ENCODE measurements at regions not wholly inside any gene's neighbourhood (a gene's known extent, or its start where the extent isn't known, plus 50 kb on each side); places are given as distances from the start of the nearest gene placed in this dataset.
"Not testable (repeated sequence)": the region's sequence is repeated elsewhere in the genome, so short reads cannot be mapped to it uniquely, and the experiment has no call there.

DNA sequence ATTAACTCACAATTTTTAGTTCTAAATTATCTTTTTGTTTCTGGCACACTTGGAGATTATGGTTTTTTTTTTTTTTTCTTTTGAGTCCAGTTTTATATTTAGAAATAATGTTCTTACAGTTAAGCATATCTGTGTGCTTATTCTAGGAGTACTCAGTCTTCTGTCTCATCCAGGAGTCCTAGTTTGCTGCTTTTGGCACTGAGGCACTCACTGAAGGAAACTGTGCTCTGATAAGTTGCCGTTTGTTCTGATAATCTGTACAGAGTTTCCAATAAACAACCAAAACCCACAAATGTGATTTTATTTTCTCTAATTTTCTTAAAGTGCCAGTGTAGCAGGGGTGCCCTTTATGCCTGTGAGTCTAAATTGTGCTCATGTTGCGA is 251.0 kb downstream of the LRRC70 start:
- intact Hi-C loops (cut with DNase I; ENCODE audit: low total_unique reads), result no loop called here
- H3K4me3 ChIP-seq (ENCODE audit: low read depth, poor library complexity, severe bottlenecking), result no peak overlapping the region
- TF ChIP-seq, protein P1, sequence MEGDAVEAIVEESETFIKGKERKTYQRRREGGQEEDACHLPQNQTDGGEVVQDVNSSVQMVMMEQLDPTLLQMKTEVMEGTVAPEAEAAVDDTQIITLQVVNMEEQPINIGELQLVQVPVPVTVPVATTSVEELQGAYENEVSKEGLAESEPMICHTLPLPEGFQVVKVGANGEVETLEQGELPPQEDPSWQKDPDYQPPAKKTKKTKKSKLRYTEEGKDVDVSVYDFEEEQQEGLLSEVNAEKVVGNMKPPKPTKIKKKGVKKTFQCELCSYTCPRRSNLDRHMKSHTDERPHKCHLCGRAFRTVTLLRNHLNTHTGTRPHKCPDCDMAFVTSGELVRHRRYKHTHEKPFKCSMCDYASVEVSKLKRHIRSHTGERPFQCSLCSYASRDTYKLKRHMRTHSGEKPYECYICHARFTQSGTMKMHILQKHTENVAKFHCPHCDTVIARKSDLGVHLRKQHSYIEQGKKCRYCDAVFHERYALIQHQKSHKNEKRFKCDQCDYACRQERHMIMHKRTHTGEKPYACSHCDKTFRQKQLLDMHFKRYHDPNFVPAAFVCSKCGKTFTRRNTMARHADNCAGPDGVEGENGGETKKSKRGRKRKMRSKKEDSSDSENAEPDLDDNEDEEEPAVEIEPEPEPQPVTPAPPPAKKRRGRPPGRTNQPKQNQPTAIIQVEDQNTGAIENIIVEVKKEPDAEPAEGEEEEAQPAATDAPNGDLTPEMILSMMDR (IDR thresholded peaks at IDR 0.05), result no peak
- no peak for TF ChIP-seq POLR2A (IDR thresholded peaks at IDR 0.05)

DNA sequence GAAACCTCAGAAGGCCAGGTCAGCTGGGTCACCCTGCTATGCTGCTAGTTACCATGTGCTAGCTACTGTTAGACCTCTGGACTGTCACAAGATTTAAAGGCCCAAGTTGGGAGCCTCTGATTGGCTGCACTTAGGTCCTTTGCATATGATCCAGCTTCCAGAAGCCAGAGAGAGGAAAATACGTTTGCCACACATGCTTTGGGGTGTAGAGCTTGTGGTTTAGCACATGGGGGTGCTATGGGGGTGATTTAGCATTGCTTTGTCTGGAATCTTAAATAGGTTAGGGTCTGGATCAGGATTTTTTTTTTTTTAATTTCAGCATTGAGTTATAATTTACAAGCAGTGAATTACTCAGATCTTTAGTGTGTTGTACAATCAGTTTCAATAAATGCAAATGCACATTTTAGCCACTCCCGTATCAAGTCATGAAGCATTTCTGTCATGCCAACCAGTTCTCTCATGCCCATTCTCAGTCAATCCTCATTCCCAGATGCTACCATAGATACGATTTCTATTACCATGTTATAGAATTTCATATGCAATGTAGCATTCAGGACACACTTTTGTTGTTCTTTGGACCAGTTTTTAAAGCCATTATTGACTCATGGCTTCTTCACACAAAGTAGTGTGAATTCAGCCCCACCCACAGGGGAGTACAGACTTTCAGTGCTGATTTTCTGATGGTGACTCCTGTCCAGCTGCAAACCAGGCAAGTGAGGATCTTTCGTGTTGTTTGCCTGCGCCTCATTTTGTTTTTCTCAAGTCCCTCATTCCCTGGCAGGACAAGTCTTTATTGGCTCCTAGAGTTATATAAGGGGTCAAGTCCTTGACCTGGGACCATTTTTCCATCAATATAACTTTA is 250.4 kb downstream of the LRRC70 start:
- no peak overlapping the region for H3K4me3 ChIP-seq (ENCODE audit: low read depth, poor library complexity, severe bottlenecking)
- DNase-seq (ENCODE audit: low spot score in 2 of 2), result no peak
- no peak for TF ChIP-seq POLR2A (IDR thresholded peaks at IDR 0.05)
- intact Hi-C loops (cut with DNase I; ENCODE audit: low total_unique reads), result no loop called here
- 62 to 68% methylated on average over 5 of the region's 5 CpGs for WGBS, 2 donors

More for the DNA sequence above, 251.0 kb downstream of the LRRC70 start:
- DNase-seq (ENCODE audit: low spot score in 2 of 2), result no peak
- WGBS, 2 donors, result 73 to 81% methylated on average over 2 of the region's 2 CpGs

DNA sequence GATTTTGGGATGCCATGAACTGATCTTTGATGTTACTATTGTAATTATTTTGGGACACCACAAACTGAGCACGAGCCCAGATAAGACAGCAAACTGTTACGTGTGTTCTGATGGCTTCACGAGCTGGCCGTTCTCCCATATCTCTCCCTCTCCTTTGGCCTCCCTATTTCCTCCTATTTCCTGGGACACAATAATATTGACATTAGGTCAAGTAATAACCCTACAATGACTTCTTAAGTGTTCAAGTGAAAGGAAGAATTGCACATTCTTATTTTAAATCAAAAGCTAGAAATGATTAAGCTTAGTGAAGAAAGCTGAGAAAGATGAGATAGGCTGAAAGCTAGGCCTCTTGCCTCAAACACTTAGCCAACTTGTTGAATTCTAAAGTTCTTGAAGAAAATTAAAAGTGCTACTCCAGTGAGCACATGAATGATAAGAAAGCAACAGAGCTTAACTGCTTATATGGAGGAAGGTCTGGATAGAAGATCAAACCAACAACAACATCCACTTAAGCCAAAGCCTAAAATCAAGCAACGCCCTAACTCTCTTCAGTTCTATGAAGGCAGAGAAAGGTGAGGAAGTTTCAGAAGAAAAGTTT is 247.1 kb downstream of the LRRC70 start:
- TF ChIP-seq POLR2A (IDR thresholded peaks at IDR 0.05), result no peak
- TF ChIP-seq, protein P1 (IDR thresholded peaks at IDR 0.05), result no peak
- intact Hi-C loops (cut with DNase I; ENCODE audit: low total_unique reads), result no loop called here
- 86 to 89% methylated on average over 5 of the region's 5 CpGs for WGBS, 2 donors
- no peak for DNase-seq (ENCODE audit: low spot score in 2 of 2)
- no peak overlapping the region for H3K4me3 ChIP-seq (ENCODE audit: low read depth, poor library complexity, severe bottlenecking)

GRCh38 chr5:62824936-62825335 is 246.3 kb downstream of the LRRC70 start:
- H3K4me3 ChIP-seq (ENCODE audit: low read depth, poor library complexity, severe bottlenecking), result no peak overlapping the region
- TF ChIP-seq, protein P1 (IDR thresholded peaks at IDR 0.05), result no peak
- TF ChIP-seq POLR2A (IDR thresholded peaks at IDR 0.05), result no peak
- 86% methylated on average over 3 of the region's 3 CpGs for WGBS, 2 donors
- intact Hi-C loops (cut with DNase I; ENCODE audit: low total_unique reads), result no loop called here
- no peak for DNase-seq (ENCODE audit: low spot score in 2 of 2)

DNA sequence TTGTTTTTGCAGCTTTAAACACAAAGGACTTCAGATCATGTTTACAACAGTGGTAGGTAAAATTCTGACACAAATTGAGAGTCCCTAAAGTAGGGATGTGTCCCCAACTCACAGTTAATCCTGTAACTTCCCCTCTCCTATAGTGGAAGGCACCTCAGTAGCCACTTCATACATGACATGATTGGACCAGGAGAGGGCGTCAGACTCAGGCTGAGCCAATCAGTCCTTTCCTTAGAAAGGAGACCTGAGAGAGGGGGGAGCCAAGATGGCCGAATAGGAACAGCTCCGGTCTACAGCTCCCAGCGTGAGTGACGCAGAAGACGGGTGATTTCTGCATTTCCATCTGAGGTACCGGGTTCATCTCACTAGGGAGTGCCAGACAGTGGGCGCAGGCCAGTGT is 238.4 kb downstream of the LRRC70 start:
- DNase-seq (ENCODE audit: low spot score in 2 of 2); H3K4me3 ChIP-seq (ENCODE audit: low read depth, poor library complexity, severe bottlenecking); intact Hi-C loops (cut with DNase I; ENCODE audit: low total_unique reads): not testable (repeated sequence)
- WGBS, 2 donors, result 93 to 100% methylated on average over 1 to 3 of the region's 8 CpGs

DNA sequence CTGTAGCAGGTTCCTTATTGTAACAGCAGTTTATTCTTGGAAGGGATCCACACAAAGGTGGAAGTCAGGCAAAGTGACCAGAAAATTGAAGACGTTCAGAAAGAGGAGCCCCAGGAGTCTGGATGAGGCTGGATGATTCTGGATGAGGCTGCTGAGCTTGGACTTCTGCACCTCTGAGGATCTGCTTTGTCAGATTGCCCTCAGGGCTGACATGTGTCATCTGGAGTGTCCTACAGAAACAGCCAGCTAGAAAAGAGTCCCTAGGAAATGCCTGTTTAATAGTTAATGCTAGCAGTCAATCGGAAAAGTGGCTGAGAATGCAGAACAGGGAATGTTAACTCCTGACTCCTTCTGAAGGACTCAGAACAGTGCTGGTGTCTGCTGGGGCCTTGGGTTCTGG is 236.4 kb downstream of the LRRC70 start:
- intact Hi-C loops (cut with DNase I; ENCODE audit: low total_unique reads), result no loop called here
- DNase-seq (ENCODE audit: low spot score in 2 of 2), result no peak
- WGBS, 2 donors, result 64 to 70% methylated on average over 2 of the region's 2 CpGs
- no peak overlapping the region for H3K4me3 ChIP-seq (ENCODE audit: low read depth, poor library complexity, severe bottlenecking)
- TF ChIP-seq POLR2A (IDR thresholded peaks at IDR 0.05), result no peak
- TF ChIP-seq, protein P1 (IDR thresholded peaks at IDR 0.05), result no peak

Measured in lower leg skin (tissue), 4 donors.